Activated naive CD4-positive, alpha-beta T cell treated with Interleukin-2 at 50 U/mL for 16 hours (primary cell): ENCODE measurements at regions not wholly inside any gene's neighbourhood (a gene's known extent, or its start where the extent isn't known, plus 50 kb on each side); places are given as distances from the start of the nearest gene placed in this dataset.
"Not testable (repeated sequence)": the region's sequence is repeated elsewhere in the genome, so short reads cannot be mapped to it uniquely, and the experiment has no call there.

Experiments used
- DNase-seq: peaks from one replicate; pipeline ENCODE4 v3.0.0-alpha.2; 2020

GRCh38 chr10:29712108-29712507 lies 77.3 kb upstream of the SVIL start:
- DNase-seq, result no peak

GRCh38 chr10:29710128-29710527 lies 75.4 kb upstream of the SVIL start:
- no peak for DNase-seq

DNA sequence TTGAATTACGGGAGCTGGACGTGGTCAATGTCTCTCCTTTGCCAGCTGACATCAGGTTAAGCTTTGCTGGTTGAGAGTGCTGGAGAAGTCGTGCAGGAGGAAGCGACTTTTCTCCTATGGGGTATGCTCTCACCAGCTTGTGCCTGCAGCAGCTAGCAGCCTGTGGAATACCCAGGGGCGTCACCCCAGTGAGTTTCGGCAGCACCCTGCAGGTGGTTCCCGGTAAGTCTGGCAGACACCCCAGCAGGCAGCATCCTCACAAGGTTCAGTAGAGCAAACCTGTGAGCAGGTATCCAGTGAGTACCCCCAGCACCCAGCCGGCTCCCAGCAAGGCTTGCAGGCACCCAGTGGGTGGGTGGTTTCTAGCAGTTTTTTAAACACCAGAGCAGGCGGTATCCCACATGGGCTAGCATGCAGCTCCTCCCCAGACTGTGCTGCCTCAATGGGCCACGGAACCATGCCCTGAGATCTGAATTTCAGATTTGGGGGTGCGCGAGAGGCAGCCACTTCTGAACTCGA lies 74.8 kb upstream of the SVIL start:
- DNase-seq, result no peak

DNA sequence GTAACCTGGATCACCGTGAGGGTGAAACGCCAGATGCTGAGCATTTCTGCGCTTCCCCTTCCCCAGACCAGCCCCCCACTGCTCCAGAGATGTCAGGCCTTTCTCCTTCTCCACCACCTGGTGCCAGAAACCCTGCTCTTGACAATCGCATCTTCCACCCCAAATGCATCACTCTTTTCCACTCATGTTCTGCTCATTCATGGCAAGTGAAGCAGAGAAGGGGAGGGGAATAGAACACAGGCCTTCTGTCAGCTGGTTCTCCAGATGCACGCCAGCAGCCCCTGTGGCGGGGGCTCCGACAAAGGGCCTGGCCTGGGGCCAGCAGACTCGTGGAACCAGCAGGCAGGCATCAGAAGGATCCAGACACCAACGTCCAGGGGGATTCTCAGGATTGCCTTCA lies 68.5 kb upstream of the SVIL start:
- DNase-seq, result no peak

- no peak for DNase-seq
These were observed 67.7 kb upstream of the SVIL start for GRCh38 chr10:29702273-29703164.

DNA sequence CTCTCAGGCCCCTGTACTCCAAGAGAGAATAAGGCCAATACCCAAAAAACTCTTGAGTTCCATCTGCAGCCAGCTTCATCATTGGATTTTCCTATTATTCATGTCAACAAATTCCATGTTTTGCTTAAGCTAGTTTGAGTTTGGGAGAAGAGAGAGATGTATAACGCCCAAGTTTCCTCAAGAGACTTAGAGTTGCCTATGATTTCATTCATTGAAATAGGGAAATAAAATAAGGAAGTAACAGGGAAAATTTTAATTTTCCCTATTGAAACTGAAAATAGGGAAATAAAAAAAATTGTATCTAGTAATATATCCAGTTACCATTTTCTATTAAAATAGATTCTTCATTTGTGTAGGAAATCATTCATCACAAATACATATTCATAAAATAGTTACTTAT lies 66.5 kb upstream of the SVIL start:
- no peak for DNase-seq

DNA sequence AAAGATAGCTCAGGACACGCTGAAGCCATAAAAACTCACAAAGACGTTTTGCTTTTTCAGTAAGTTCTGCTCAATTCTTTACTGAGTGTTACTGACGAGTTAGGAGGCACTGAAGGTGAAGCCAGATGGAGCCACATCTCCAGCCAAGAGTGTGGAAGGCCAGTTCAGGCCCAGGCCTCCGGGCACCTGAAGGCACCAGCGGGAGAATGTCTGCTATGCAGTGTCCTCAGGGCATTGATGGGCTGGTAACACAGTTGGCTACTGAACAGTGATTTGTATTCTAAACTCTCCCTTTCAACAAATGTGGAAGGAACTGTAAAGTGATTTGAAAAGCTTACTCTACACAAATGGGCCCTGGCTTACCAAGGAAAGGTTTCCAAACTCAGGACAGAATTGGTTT lies 64.8 kb upstream of the SVIL start:
- DNase-seq, result no peak

DNA sequence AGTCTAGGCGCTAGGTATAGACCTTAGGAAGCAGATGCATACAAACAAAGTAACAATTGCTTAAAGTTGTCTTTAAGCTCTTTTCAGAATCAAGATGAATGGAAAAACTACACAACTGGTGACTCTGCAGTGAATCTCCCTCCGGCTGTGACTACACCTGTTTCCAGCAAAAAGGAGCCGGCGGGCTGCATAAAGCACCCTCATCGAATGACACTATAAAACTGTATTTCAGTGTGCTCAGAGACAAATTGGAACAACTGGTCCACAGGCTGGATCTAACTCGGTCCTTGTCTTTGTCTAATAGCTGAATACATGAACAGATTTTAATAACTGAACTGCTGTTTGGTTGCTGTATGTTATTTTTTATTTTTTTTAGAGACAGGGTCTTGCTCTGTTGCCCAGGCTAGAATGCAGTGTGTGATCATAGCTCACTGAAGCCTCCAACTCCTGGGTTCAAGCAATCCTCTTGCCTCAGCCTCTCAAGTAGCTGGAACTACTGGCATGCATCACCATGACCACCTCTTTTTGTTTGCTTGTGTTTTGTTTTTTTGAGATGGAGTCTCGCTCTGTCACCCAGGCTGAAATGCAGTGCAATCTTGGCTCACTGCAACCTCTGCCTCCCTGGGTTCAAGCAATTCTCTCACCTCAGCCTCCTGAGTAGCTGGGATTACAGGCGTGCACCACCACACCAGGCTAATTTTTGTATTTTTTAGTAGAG lies 64.2 kb upstream of the SVIL start:
- DNase-seq, result no peak

- not testable (repeated sequence) for DNase-seq
These were observed 61.8 kb upstream of the SVIL start for GRCh38 chr10:29696581-29696980.

- DNase-seq, result no peak
These were observed 59.4 kb upstream of the SVIL start for GRCh38 chr10:29694121-29694520.

- no peak for DNase-seq
These were observed 57.4 kb upstream of the SVIL start for GRCh38 chr10:29692121-29692539.

DNA sequence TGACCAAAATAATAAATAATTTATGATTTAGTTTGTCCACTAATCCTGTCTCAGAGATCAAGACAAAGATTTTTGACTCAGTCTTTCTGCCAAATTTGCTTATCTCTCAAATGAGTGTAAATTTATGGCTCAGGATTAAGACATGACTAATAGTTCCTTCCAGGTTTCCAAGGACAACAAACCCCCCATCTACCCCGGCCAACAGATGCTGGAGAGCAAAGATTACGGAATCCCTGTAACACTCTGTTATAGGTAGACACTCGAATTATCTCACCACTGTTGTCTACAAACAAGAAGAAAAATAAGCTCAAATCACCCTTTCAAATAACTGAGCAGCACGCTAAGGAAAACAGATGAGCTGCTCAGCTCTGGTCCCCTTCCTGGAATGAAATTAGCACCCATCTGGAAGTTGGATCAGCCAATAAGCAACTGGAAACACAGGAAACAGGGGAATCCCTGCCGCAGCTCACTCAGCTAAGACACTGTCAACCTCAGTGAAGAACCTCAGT lies 56.8 kb upstream of the SVIL start:
- no peak for DNase-seq

GRCh38 chr10:29689001-29689400 lies 54.2 kb upstream of the SVIL start:
- DNase-seq, result peak; percentile 16

- no peak for DNase-seq
These were observed 53.5 kb upstream of the SVIL start for GRCh38 chr10:29688230-29688661.

GRCh38 chr10:29687421-29688164 lies 52.8 kb upstream of the SVIL start:
- no peak for DNase-seq

GRCh38 chr10:29685506-29685905 lies 50.7 kb upstream of the SVIL start:
- no peak for DNase-seq
